ENCODE measurements at regions not wholly inside any gene's neighbourhood (a gene's known extent, or its start where the extent isn't known, plus 50 kb on each side); places are given as distances from the start of the nearest gene placed in this dataset.

DNA sequence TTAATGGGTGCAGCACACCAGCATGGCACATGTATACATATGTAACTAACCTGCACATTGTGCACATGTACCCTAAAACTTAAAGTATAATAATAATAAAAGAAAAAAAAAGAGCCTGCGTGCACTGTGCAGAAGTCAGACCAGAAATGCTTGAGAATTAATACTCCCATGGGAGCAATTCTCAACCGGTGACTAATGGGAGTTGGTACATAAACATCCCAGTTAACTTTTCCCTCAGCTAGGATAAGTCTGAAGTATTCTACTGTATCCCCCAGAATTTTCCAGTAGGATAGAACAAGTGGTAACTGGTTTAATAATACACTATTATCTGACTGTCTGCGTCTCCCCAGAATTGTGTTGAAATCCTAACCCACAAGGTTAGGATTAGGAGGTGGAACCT, 113.6 kb upstream of the COL5A2 start:
- H3K27me3 ChIP-seq (ENCODE audit: insufficient read depth, low read length), result no peaks in the 10 kb centered on the region
- peaks cover 7% of the 10 kb centered on the region for H3K36me3 ChIP-seq (ENCODE audit: insufficient read depth, low read length)
- H3K4me1 ChIP-seq (ENCODE audit: control insufficient read depth, insufficient read depth, low read length, unreplicated experiment), result peaks cover 19% of the 10 kb centered on the region
- no peaks in the 10 kb centered on the region for H3K79me2 ChIP-seq (ENCODE audit: control insufficient read depth, insufficient read depth, low read length, unreplicated experiment)
- peak overlapping the region; percentile 77 for H2AFZ ChIP-seq (ENCODE audit: low read length, unreplicated experiment)
- H3K27ac ChIP-seq (ENCODE audit: low read depth, low read length), result peak overlapping the region; percentile 63
- H3K4me3 ChIP-seq (ENCODE audit: low read depth, low read length), result no peak overlapping the region

DNA sequence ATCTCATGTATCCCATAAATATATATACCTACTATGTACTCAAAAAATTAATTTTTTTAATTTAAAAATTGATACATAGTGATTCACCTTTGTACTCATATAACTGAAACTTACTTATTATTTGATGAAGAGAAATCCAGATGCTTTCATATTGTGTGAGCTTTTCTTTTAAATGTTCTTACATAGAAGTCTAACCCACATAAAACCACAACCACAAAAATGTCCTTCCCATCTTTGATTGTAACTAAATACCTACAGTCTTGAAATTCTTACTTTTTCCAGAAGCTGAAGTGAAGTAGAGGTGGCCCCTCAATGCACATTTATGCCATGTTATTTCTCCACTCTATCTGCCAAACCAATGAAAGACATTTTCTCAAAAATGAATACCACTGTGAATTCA, 117.9 kb upstream of the COL5A2 start:
- H3K79me2 ChIP-seq (ENCODE audit: control insufficient read depth, insufficient read depth, low read length, unreplicated experiment), result no peaks in the 10 kb centered on the region
- no peaks in the 10 kb centered on the region for H3K27me3 ChIP-seq (ENCODE audit: insufficient read depth, low read length)
- peaks cover 24% of the 10 kb centered on the region for H3K4me1 ChIP-seq (ENCODE audit: control insufficient read depth, insufficient read depth, low read length, unreplicated experiment)
- no peak overlapping the region for H3K27ac ChIP-seq (ENCODE audit: low read depth, low read length)
- H2AFZ ChIP-seq (ENCODE audit: low read length, unreplicated experiment), result no peak overlapping the region
- no peak overlapping the region for H3K4me3 ChIP-seq (ENCODE audit: low read depth, low read length)
- no peaks in the 10 kb centered on the region for H3K36me3 ChIP-seq (ENCODE audit: insufficient read depth, low read length)

DNA sequence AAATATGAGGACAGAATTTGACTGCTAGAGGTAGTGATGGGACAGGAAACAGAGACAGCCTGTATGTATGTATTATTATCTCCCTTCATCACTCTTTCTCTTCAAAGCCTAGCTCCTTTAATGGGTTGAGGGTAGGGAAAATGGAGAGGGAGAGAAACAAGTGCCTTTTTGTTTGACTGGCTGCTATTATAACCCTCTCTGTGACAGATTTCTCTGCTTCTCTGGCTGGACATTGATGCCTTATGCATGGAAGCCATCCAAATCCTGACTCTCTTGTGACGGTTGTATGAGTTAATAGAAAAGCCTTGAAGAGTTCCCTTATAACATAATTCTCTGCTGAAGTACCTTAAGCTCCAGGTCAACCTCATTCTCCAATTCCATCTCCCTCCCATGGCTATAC, 118.5 kb upstream of the COL5A2 start:
- no peaks in the 10 kb centered on the region for H3K36me3 ChIP-seq (ENCODE audit: insufficient read depth, low read length)
- H3K27me3 ChIP-seq (ENCODE audit: insufficient read depth, low read length), result no peaks in the 10 kb centered on the region
- H3K27ac ChIP-seq (ENCODE audit: low read depth, low read length), result no peak overlapping the region
- H2AFZ ChIP-seq (ENCODE audit: low read length, unreplicated experiment), result peak overlapping the region; percentile 79
- H3K4me1 ChIP-seq (ENCODE audit: control insufficient read depth, insufficient read depth, low read length, unreplicated experiment), result peaks cover 24% of the 10 kb centered on the region
- no peaks in the 10 kb centered on the region for H3K79me2 ChIP-seq (ENCODE audit: control insufficient read depth, insufficient read depth, low read length, unreplicated experiment)
- no peak overlapping the region for H3K4me3 ChIP-seq (ENCODE audit: low read depth, low read length)

DNA sequence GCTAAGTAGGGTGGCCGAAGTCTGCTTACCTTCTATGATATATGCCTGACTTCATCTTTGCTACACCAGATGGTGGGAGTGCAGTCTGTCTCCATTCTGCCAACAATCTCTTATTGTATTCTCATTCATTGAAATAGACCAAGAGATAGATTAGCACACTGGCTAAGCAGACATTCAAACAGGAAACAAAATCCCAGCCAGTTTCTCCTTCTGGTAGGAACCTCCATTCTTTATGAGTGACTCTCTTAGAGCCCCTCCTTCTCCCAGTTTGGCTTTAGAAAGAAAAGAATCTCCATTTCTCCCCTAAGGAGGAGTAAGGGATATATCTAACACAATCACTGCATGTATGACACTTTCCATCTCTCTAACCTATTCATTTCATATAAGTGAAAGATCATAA, 118.9 kb upstream of the COL5A2 start:
- no peaks in the 10 kb centered on the region for H3K79me2 ChIP-seq (ENCODE audit: control insufficient read depth, insufficient read depth, low read length, unreplicated experiment)
- no peaks in the 10 kb centered on the region for H3K27me3 ChIP-seq (ENCODE audit: insufficient read depth, low read length)
- peaks cover 21% of the 10 kb centered on the region for H3K4me1 ChIP-seq (ENCODE audit: control insufficient read depth, insufficient read depth, low read length, unreplicated experiment)
- H3K27ac ChIP-seq (ENCODE audit: low read depth, low read length), result no peak overlapping the region
- H3K36me3 ChIP-seq (ENCODE audit: insufficient read depth, low read length), result no peaks in the 10 kb centered on the region
- H3K4me3 ChIP-seq (ENCODE audit: low read depth, low read length), result no peak overlapping the region
- peak overlapping the region; percentile 79 for H2AFZ ChIP-seq (ENCODE audit: low read length, unreplicated experiment)

DNA sequence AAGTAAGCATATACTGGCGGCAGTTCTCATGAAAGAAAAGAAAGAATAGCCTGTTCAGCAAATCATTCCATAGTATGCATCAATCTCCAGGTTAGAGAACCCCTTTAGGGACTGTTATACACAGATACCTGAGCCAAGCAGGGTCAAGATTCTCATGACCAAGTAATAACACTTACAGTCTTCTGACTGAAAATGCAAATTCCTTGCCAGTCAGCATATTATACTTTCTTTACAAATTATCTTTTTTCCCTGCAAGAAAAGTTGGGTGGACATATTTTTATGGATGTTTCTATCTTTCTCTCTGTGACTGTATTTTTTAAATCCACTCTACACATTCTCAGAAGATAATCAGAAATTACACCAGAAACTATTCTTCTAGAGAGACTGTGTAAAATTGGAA, 120.4 kb upstream of the COL5A2 start:
- no peaks in the 10 kb centered on the region for H3K27me3 ChIP-seq (ENCODE audit: insufficient read depth, low read length)
- H3K4me1 ChIP-seq (ENCODE audit: control insufficient read depth, insufficient read depth, low read length, unreplicated experiment), result peaks cover 20% of the 10 kb centered on the region
- no peaks in the 10 kb centered on the region for H3K36me3 ChIP-seq (ENCODE audit: insufficient read depth, low read length)
- no peak overlapping the region for H3K4me3 ChIP-seq (ENCODE audit: low read depth, low read length)
- H3K27ac ChIP-seq (ENCODE audit: low read depth, low read length), result no peak overlapping the region
- no peak overlapping the region for H2AFZ ChIP-seq (ENCODE audit: low read length, unreplicated experiment)
- no peaks in the 10 kb centered on the region for H3K79me2 ChIP-seq (ENCODE audit: control insufficient read depth, insufficient read depth, low read length, unreplicated experiment)

DNA sequence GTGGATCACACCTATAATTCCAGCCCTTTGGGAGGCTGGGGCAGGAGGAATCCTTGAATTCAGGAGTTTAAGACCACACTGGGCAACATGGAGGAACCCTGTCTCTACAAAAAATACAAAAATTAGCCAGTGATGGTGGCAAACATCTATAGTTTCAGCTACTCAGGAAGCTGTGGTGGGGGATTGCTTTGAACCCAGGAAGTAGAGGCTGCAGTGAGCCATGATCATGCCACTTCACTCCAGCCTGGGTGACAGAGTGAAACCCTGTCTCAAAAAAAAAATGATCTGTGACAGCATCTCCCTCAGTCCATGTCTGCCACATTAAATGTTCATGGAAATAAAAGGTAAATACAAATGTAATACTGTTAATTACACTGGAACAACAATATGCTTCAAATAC, 121.4 kb upstream of the COL5A2 start:
- no peaks in the 10 kb centered on the region for H3K79me2 ChIP-seq (ENCODE audit: control insufficient read depth, insufficient read depth, low read length, unreplicated experiment)
- H3K27me3 ChIP-seq (ENCODE audit: insufficient read depth, low read length), result no peaks in the 10 kb centered on the region
- H3K27ac ChIP-seq (ENCODE audit: low read depth, low read length), result no peak overlapping the region
- no peak overlapping the region for H3K4me3 ChIP-seq (ENCODE audit: low read depth, low read length)
- H2AFZ ChIP-seq (ENCODE audit: low read length, unreplicated experiment), result no peak overlapping the region
- H3K36me3 ChIP-seq (ENCODE audit: insufficient read depth, low read length), result no peaks in the 10 kb centered on the region
- H3K4me1 ChIP-seq (ENCODE audit: control insufficient read depth, insufficient read depth, low read length, unreplicated experiment), result peaks cover 26% of the 10 kb centered on the region

DNA sequence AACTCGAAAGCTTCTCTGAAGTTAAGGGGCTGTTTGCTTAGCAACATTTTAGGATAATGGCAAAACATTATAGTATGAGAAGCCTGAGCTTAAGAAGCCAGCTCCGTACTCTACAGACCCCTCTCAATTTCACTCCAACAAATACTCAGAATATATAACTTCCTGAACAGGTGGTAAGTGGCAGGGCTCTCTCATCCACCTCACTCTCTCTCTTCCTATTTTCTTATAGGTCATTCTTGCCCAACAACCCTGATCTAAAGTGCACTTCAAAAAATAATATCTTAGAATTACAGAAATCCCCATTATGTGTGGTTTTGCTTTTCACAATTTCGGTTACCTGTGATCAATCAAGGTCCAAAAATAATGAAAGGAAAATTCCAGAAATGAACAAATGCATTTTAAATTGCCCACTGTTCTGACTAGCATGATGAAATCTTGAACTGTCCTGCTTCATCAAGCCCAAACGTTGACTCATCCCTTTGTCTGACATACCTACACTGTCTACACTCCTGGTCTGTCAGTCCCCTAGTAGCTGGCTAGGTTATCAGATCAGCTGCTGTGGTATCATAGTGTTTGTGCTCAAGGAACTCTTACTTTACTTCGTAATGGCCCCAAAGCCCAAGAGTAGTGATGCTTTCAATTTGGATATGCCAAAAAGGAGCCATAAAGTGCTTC, 122.8 kb upstream of the COL5A2 start:
- peaks cover 26% of the 10 kb centered on the region for H3K4me1 ChIP-seq (ENCODE audit: control insufficient read depth, insufficient read depth, low read length, unreplicated experiment)
- no peaks in the 10 kb centered on the region for H3K27me3 ChIP-seq (ENCODE audit: insufficient read depth, low read length)
- no peak overlapping the region for H3K27ac ChIP-seq (ENCODE audit: low read depth, low read length)
- no peak overlapping the region for H2AFZ ChIP-seq (ENCODE audit: low read length, unreplicated experiment)
- H3K4me3 ChIP-seq (ENCODE audit: low read depth, low read length), result no peak overlapping the region
- H3K36me3 ChIP-seq (ENCODE audit: insufficient read depth, low read length), result no peaks in the 10 kb centered on the region
- H3K79me2 ChIP-seq (ENCODE audit: control insufficient read depth, insufficient read depth, low read length, unreplicated experiment), result no peaks in the 10 kb centered on the region

DNA sequence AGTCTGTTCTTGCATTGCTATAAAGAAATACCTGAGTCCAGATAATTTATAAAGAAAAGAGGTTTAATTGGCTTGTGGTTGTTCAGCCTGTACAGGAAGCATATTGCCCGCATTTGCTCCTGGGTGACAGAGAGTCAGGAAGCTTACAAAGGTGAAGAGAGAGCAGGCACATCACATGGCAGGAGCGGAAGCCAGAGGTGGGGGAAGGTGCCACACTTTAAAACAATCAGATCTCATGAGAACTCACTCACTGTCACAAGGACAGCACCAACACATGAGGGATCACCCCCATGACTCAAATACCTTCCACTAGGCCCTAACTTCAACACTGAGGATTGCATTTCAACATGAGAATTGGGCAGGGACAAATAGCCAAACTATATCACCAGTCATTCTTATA, 124.8 kb upstream of the COL5A2 start:
- no peak overlapping the region for H3K4me3 ChIP-seq (ENCODE audit: low read depth, low read length)
- H3K79me2 ChIP-seq (ENCODE audit: control insufficient read depth, insufficient read depth, low read length, unreplicated experiment), result no peaks in the 10 kb centered on the region
- H2AFZ ChIP-seq (ENCODE audit: low read length, unreplicated experiment), result no peak overlapping the region
- H3K36me3 ChIP-seq (ENCODE audit: insufficient read depth, low read length), result no peaks in the 10 kb centered on the region
- peaks cover 11% of the 10 kb centered on the region for H3K4me1 ChIP-seq (ENCODE audit: control insufficient read depth, insufficient read depth, low read length, unreplicated experiment)
- H3K27me3 ChIP-seq (ENCODE audit: insufficient read depth, low read length), result no peaks in the 10 kb centered on the region
- no peak overlapping the region for H3K27ac ChIP-seq (ENCODE audit: low read depth, low read length)

DNA sequence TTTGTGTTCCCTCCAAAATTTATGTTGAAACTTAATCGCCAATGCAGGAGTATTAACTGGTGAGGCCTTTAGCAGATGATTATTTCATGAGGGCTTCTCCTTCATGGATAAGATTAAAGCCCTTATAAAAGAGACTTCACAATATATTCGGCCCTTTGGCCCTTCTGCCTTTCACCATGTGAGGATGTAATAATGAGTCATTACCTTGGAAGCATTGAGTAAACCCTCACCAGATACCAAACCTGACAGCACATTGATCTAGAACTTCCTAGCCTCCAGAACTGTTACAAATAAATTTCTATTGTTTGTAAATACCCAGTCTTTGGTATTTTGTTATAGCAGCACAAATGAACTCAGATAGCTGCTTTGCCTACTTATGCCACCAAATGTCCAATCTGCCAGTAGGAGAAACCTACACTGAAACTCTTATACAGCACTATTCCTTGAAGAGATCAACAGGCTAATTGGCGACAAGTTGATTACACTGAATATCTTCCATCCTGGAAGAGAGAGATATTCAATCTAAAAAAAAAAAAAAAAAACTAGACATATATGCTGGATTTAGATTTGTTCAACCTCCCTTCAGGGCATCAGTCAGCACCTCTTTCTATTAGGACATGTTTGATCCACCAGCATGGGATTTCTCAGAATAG, 125.9 kb upstream of the COL5A2 start:
- no peak overlapping the region; the same call in 1 of the 2 replicates for H3K4me3 ChIP-seq (ENCODE audit: low read depth, low read length)
- H3K27ac ChIP-seq (ENCODE audit: low read depth, low read length), result no peak overlapping the region
- H3K4me1 ChIP-seq (ENCODE audit: control insufficient read depth, insufficient read depth, low read length, unreplicated experiment), result peaks cover 11% of the 10 kb centered on the region
- no peaks in the 10 kb centered on the region for H3K79me2 ChIP-seq (ENCODE audit: control insufficient read depth, insufficient read depth, low read length, unreplicated experiment)
- no peaks in the 10 kb centered on the region for H3K36me3 ChIP-seq (ENCODE audit: insufficient read depth, low read length)
- H3K27me3 ChIP-seq (ENCODE audit: insufficient read depth, low read length), result no peaks in the 10 kb centered on the region
- H2AFZ ChIP-seq (ENCODE audit: low read length, unreplicated experiment), result no peak overlapping the region

DNA sequence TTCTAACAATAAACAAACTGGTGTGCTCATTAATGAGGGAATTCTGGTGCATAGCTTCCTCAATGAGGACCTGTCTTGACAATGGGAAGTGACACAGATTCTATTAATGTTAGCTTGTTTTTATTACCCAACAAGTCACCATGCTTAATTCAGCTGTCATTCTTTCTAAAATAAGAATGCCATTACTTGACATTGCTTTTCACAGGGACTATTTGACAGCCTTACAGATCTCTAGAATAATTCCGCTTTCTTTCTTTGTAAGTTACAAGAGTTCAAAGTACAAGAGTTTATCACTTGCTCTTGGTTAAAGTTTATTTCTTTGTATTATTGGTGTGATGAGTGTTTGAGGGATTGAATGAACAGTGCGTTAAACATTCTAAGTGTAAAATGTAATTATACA, 127.0 kb upstream of the COL5A2 start:
- Histone ChIP-seq H3K4me3 (ENCODE audit: low read depth, low read length) (no peak overlapping the region), H3K27ac (ENCODE audit: low read depth, low read length) (no peak overlapping the region), H3K4me1 (ENCODE audit: control insufficient read depth, insufficient read depth, low read length, unreplicated experiment) (peaks cover 11% of the 10 kb centered on the region), H3K79me2 (ENCODE audit: control insufficient read depth, insufficient read depth, low read length, unreplicated experiment) (no peaks in the 10 kb centered on the region), H2AFZ (ENCODE audit: low read length, unreplicated experiment) (no peak overlapping the region), H3K36me3 (ENCODE audit: insufficient read depth, low read length) (no peaks in the 10 kb centered on the region), H3K27me3 (ENCODE audit: insufficient read depth, low read length) (no peaks in the 10 kb centered on the region)

DNA sequence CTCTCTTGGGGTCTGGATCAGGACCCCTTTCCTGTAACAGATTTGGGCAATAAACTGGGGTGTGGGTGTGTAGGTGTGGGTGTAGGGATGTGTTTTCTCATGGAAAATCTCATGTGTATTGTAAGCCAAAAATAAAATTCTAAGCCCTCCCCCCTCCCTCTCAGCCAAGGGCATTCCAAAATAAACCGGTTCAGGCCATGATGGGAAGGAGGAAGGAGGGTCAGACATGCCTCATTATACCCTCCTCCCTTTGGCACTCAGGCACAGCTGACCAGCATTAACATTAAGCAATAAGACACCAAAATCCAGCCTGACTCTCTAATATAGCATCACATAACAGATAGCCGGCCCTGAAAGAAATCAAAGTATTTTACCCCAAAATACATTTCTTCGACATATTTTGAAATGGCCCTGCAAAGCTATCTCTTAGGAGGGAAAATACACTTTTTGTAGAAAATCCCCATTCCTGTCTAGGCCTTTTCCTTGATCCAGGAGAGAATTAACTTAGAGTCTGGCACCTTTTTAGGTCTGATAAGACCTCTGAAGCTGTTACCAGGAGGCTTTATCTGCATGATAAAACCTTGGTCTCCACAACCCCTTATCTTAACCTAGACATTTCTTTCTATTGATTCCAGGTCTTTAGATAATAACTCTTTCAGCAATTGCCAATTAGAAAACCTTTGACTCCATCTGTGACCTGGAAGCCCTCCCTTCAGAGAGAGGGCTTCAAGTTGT, 128.7 kb upstream of the COL5A2 start:
- no peak overlapping the region for H3K27ac ChIP-seq (ENCODE audit: low read depth, low read length)
- H3K79me2 ChIP-seq (ENCODE audit: control insufficient read depth, insufficient read depth, low read length, unreplicated experiment), result no peaks in the 10 kb centered on the region
- H3K4me3 ChIP-seq (ENCODE audit: low read depth, low read length), result no peak overlapping the region
- peaks cover 7% of the 10 kb centered on the region for H3K4me1 ChIP-seq (ENCODE audit: control insufficient read depth, insufficient read depth, low read length, unreplicated experiment)
- H3K27me3 ChIP-seq (ENCODE audit: insufficient read depth, low read length), result no peaks in the 10 kb centered on the region
- H3K36me3 ChIP-seq (ENCODE audit: insufficient read depth, low read length), result no peaks in the 10 kb centered on the region
- H2AFZ ChIP-seq (ENCODE audit: low read length, unreplicated experiment), result no peak overlapping the region
